MM.1S (cell line): ENCODE measurements at regions not wholly inside any gene's neighbourhood (a gene's known extent, or its start where the extent isn't known, plus 50 kb on each side); places are given as distances from the start of the nearest gene placed in this dataset.

Source experiments
- CTCF ChIP-seq: fragments of 300-600 bp; sonication (generic); IDR thresholded peaks from 2 replicates; pipeline ENCODE4 v1.5.1; 2016; ENCODE audit warnings: antibody characterized with exemption, low read length, mixed read lengths
- EZH2 ChIP-seq: fragments of 300-600 bp; sonication (generic); optimal IDR thresholded peaks from 2 replicates; pipeline ENCODE3; 2017; ENCODE audit warnings: low read depth, mild to moderate bottlenecking, antibody characterized with exemption, low read length, mixed read lengths
- EZH2phosphoT487 ChIP-seq: fragments of 300-600 bp; sonication (generic); IDR thresholded peaks from 2 replicates; pipeline ENCODE4 v1.6.1; 2018; ENCODE audit warnings: antibody characterized with exemption, low read length

DNA sequence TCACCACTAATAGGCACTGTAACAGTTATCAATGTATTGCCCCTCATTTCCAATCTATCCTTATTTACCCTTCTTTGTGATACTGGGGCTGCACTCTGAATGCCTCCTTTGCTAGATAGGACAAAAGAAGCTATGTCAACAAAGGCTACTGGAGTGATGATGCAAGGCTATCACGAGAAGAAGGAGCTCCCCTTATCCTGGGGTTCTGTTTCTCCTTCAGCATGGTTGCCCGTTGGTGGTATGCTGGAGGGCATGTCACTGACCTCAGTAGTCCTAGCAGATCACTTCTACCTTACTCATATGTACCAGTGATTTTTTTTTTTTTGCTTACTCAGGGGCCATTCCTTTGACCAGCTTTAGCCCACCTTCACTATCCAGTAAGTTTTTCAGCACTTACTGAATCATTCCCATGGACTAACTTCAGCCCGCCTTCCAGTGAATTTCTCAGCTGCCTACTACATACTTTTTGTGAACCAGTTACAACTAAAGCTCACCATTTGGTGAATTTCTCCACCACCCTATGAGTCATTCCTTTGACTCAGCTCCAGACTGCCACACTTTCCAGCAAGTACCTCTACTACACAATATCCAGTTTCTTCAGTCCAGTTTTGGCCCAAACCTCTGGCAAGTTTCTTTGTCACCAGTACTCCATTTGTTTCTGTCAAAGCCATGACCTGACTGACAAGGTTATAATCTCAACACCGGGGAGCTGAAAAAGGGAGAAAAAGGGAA, 944.5 kb downstream of the KCNT2 start:
- TF ChIP-seq CTCF (no peak), EZH2 (no peak), EZH2phosphoT487 (no peak)
